GM19468 (cell line): ENCODE measurements at regions not wholly inside any gene's neighbourhood (a gene's known extent, or its start where the extent isn't known, plus 50 kb on each side); places are given as distances from the start of the nearest gene placed in this dataset.

Experiments
- ATAC-seq: cut with Tn5 transposase; IDR thresholded peaks from one replicate; pipeline ENCODE4 v1.9.1; 2021; ENCODE audit warnings: mild to moderate bottlenecking, moderate library complexity, moderate number of reproducible peaks; ENCODE audit not compliant: unreplicated experiment; ENCODE audit errors: extremely low read depth

DNA sequence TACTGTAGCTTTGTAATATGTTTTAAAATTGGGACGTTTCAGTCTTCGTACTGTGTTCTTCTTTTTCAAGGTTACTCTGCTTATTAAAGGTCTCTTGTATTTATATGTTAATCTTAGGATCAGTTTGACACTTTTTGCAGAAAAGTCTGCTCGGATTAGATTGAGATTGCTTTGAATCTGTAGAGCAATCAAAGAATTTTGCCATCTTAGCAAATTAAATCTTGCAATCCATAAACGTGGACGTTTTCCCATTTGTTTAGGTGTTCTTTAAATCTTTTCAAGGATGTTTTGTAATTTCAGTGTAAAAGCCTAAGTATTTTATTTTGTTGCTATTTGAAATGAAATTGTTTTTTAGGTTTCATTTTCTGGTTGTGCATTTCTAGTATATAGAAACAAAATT lies 78.0 kb upstream of the GTSF1L start:
- no peak for ATAC-seq

GRCh38 chr20:43803276-43803675 lies 76.5 kb upstream of the GTSF1L start:
- ATAC-seq: no peak

DNA sequence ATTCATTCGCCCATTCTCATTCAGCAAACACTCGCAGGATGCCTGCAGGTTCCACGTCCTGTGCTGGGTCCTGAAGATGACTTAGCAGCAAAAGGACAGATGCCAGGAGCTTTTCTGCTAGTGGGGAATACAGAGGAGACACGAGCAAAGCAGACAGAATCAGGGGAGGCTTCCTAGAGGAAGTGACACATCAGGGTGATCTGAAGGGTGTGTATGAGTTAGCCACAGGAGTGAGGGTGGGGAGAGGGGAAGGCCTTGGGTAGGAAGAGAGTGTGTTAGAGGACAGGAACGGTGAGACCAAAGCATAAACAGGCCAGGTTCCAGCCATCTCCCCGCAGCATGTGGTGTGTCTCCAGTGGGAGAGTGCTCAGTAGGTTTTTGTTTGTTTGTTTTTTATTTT lies 73.4 kb upstream of the GTSF1L start:
- no peak for ATAC-seq

- no peak for ATAC-seq
Observed at GRCh38 chr20:43799741-43800140, 72.9 kb upstream of the GTSF1L start.

- ATAC-seq: no peak
Observed at GRCh38 chr20:43799150-43799711, 72.4 kb upstream of the GTSF1L start.

DNA sequence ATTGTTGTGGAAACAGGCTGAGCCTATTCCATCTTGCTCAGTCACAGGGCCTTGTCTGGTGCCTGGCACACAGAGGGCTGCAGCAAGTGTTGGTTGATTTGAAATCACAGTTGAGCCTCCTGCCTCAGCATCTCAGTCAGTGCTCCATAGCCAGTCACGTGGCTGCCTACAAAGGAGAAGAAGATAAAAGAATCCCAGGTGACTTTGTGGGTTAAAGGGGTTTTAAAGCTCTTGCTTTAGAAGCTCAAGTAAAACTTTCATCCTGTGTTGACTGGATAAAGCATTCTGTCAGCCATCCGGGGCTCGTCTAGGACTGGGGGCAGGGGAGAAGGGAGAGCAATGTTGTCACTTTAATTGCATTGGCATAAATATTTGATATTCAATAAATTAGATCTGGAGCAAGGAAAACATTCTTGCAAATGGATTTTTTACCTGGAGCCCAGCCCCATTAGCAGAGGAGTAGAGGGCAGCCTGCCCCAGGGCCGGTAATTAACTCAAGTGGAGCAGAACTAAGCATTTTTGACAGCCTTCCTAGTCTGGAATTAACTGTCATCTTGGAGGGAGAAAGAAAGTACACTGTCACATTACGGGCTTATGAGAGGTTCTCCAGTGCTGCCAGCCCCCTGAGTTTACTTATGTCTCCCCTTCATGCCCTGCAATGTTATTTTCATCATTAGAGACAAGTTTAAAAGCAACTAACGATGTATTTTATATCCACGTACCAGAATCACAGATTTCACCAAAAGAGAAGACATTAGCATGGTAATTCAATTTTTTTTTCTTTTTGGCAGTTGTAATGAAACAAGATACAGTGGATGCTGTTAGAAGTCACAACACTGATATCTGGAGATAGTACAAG lies 71.7 kb upstream of the GTSF1L start:
- no peak for ATAC-seq

- no peak for ATAC-seq
Observed at GRCh38 chr20:43794326-43794725, 67.5 kb upstream of the GTSF1L start.

GRCh38 chr20:43789593-43789992 lies 62.8 kb upstream of the GTSF1L start:
- ATAC-seq: no peak

DNA sequence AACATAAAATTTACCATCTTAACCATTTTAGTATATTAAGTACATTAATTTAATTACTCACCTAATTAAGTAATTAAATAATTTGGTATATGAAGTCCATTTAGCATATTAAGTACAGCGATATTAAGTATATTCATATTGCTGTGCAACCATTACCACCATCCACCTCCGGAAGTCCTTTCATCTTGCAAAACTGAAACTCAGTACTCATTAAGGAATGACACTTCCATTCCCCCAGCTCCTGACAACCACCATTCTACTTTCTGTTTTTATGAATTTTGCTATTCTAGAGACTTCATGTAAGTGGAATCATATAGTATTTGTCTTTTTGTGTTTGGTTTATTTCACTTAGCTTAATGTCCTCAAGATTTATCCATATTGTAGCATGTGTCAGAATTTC lies 61.1 kb upstream of the GTSF1L start:
- ATAC-seq: no peak

GRCh38 chr20:43786885-43787284 lies 60.1 kb upstream of the GTSF1L start:
- ATAC-seq: no peak

DNA sequence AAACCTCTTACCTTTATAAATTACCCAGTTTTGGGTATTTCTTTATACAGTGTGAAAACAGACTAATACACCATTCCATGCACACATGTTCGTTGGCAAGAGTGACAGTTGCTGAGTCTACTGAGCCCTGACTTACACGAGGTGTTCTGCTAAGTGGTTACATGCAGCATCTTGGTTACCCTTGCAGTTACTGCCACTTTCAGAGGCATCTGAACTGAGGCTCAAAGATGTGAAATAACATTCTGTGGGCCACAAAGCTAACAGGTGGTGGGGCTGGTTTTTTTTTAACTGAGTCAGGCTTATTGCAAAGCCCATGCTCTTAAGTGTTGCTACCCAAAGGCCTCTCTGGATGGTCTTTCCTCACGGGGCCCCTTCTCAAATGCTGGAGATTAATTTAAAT lies 54.4 kb upstream of the GTSF1L start:
- ATAC-seq: no peak

- ATAC-seq: no peak
Observed at GRCh38 chr20:43778375-43778774, 51.6 kb upstream of the GTSF1L start.

- no peak for ATAC-seq
Observed at GRCh38 chr20:43776691-43777090, 49.9 kb upstream of the GTSF1L start.
